Adrenal gland (tissue), 9 donors: ENCODE measurements at regions not wholly inside any gene's neighbourhood (a gene's known extent, or its start where the extent isn't known, plus 50 kb on each side); places are given as distances from the start of the nearest gene placed in this dataset.

Experiments
- DNase-seq, 7 donors: peaks; one replicate each; pipeline ENCODE4 v3.0.0-alpha.2; 2019 to 2020
- H3K27ac ChIP-seq, 5 donors: fragments of 200-600 bp; sonication (generic) in 4 of 5; 1 replicate in 3 of 5; 2 replicates in 2 of 5; pipeline versions ENCODE4 v1.5.1 to v1.8.0; 2016 to 2020; ENCODE audit warnings: mild to moderate bottlenecking in 1 of 5
- H3K27me3 ChIP-seq: fragments of 200-600 bp; 2 replicates; pipeline ENCODE4 v1.8.0; 2021
- H3K36me3 ChIP-seq, 2 donors: fragments of 200-600 bp; replicated peaks in 1 of 2; 1 replicate in 1 of 2; 2 replicates in 1 of 2; pipeline versions ENCODE4 v1.5.1 to v1.8.0; 2018 to 2022
- H3K4me1 ChIP-seq, 2 donors: fragments of 200-600 bp; replicated peaks in 1 of 2; 1 replicate in 1 of 2; 2 replicates in 1 of 2; pipeline versions ENCODE4 v1.5.1 to v1.8.0; 2018 to 2021
- H3K4me3 ChIP-seq, 4 donors: fragments of 200-600 bp; sonication (generic) in 3 of 4; one replicate each; pipeline ENCODE4 v1.5.1; 2016 to 2018
- H3K9me3 ChIP-seq, 3 donors: fragments of 200-600 bp; sonication (generic) in 1 of 3; replicated peaks in 1 of 3; 1 replicate in 2 of 3; 2 replicates in 1 of 3; pipeline versions ENCODE4 v1.5.1 to v1.8.0; 2016 to 2021
- CTCF ChIP-seq, 6 experiments: fragments of 450-650 bp in 4 of 6; fragments of 200-600 bp in 2 of 6; sonication (generic) in 1 of 6; IDR thresholded peaks; 1 replicate in 5 of 6; 2 replicates in 1 of 6; pipeline versions ENCODE4 v1.5.1 to v1.8.0; 2016 to 2021; ENCODE audit warnings: antibody characterized with exemption in 6 of 6, mild to moderate bottlenecking in 2 of 6, moderate library complexity in 1 of 6
- POLR2A ChIP-seq, 2 donors: fragments of 450-650 bp; IDR thresholded peaks; one replicate each; pipeline ENCODE4 v1.6.1; 2017; ENCODE audit warnings: antibody characterized with exemption in 2 of 2, mild to moderate bottlenecking in 2 of 2, moderate library complexity in 1 of 2
- WGBS, 4 donors: extraction: QIAGEN DNeasy Blood & Tissue Kit in 2 of 4; methylation state at CpG; one replicate each; pipeline versions ENCODE4 v1.1.5 to v1.1.7; 2013 to 2017; 5-methylcytosine and 5-hydroxymethylcytosine counted together
- intact Hi-C, 2 donors: fragments of 100-400 bp; cut with DNase I; formaldehyde crosslinking; loops; one replicate each; pipeline versions ENCODE4 v1.14.1 to v1.15.0; 2022 to 2023
- microRNA counts, 2 donors: library from miRNA; unstranded; fragments of <30 nt; microRNA quantifications; one replicate each; lab custom pipeline; 2016
- microRNA-seq, 3 donors: library from miRNA; unstranded; fragments of <30 nt; microRNA quantifications; one replicate each; pipeline ENCODE4, GENCODE V29; 2017 to 2020
- small RNA-seq, 2 donors: library from RNA; depleted of rRNA; stranded (forward); fragments of <200 nt; gene quantifications; one replicate each; pipeline ENCODE3, GENCODE V24; 2016
- donor health status: healthy with polysubstance abuse.
- donor health status: Bipolar disorder and iron deficiency.
- donor health status: DM: yes; HTN: yes; CAD: no.
- donor health status: DM: no; HTN: no; CAD: no.
- donor health status: DM: no; HTN: no; CAD: no.

GRCh38 chr2:33660416-33661123 is 61.5 kb upstream of the FAM98A start:
- intact Hi-C loops, result no loop called here

GRCh38 chr2:33655626-33656320 is 56.7 kb upstream of the FAM98A start:
- TF ChIP-seq CTCF (IDR thresholded peaks at IDR 0.05) (no peak), POLR2A (IDR thresholded peaks at IDR 0.05) (no peak)
- no peaks in the 10 kb centered on the region for H3K9me3 ChIP-seq
- no peaks in the 10 kb centered on the region for H3K27me3 ChIP-seq
- 59 to 70% (median 64%) methylated on average over 5 of the region's 5 CpGs for WGBS, 4 donors
- no peak for DNase-seq
- H3K4me3 ChIP-seq, result no peak overlapping the region
- H3K27ac ChIP-seq, result no peak overlapping the region
- H3K4me1 ChIP-seq, result no peaks in the 10 kb centered on the region
- intact Hi-C loops, result no loop called here
- no peaks in the 10 kb centered on the region for H3K36me3 ChIP-seq

More at GRCh38 chr2:33660416-33661123, 61.5 kb upstream of the FAM98A start:
- Histone ChIP-seq H3K36me3 (no peaks in the 10 kb centered on the region), H3K27ac (no peak overlapping the region), H3K4me1 (no peaks in the 10 kb centered on the region), H3K27me3 (no peaks in the 10 kb centered on the region), H3K4me3 (no peak overlapping the region), H3K9me3 (no peaks in the 10 kb centered on the region)
- no peak for DNase-seq
- 69 to 84% (median 81%) methylated on average over 4 to 10 of the region's 10 CpGs for WGBS, 4 donors
- TF ChIP-seq CTCF (IDR thresholded peaks at IDR 0.05) (no peak), POLR2A (IDR thresholded peaks at IDR 0.05) (no peak)

GRCh38 chr2:33652830-33653229 is 53.7 kb upstream of the FAM98A start:
- H3K9me3 ChIP-seq, result no peaks in the 10 kb centered on the region
- no peaks in the 10 kb centered on the region for H3K27me3 ChIP-seq
- intact Hi-C loops, result no loop called here
- no peak overlapping the region for H3K4me3 ChIP-seq
- no peak overlapping the region for H3K27ac ChIP-seq
- no peak for TF ChIP-seq CTCF (IDR thresholded peaks at IDR 0.05)
- no peak for TF ChIP-seq POLR2A (IDR thresholded peaks at IDR 0.05)
- H3K36me3 ChIP-seq, result no peaks in the 10 kb centered on the region
- no peaks in the 10 kb centered on the region for H3K4me1 ChIP-seq
- DNase-seq, result no peak
- WGBS, 4 donors, result 58 to 74% (median 68%) methylated on average over 1 of the region's 1 CpG

GRCh38 chr2:33650171-33650570 is 51.1 kb upstream of the FAM98A start:
- Histone ChIP-seq H3K9me3 (no peaks in the 10 kb centered on the region), H3K4me1 (no peaks in the 10 kb centered on the region), H3K27ac (no peak overlapping the region), H3K4me3 (no peak overlapping the region), H3K27me3 (no peaks in the 10 kb centered on the region), H3K36me3 (no peaks in the 10 kb centered on the region)
- intact Hi-C loops, result no loop called here
- no peak for TF ChIP-seq CTCF (IDR thresholded peaks at IDR 0.05)
- no peak for TF ChIP-seq POLR2A (IDR thresholded peaks at IDR 0.05)
- DNase-seq, result no peak
- WGBS, 4 donors, result 30 to 89% (median 72%) methylated on average over 1 of the region's 1 CpG

MicroRNAs encoded in the stretch of these regions (microRNA counts, 767-probe panel; counts per million panel counts)
- microRNA hsa-miR-548ad (lab: Ali Mortazavi, UCI), result 0 counts per million in 2 donors

Small RNAs in the stretch of these regions (microRNA-seq; reads per million reads assigned to microRNA genes)
- gene MIR548AD, result 0 reads per million in 3 donors

Small RNAs in the stretch of these regions (small RNA-seq; reads per million reads assigned to genes)
- 0 reads per million in 2 donors for gene AC013442.1
- 0 reads per million in 2 donors for gene AC083939.1
- gene MIR548AD, result 0 reads per million in 2 donors
- gene RNU6-1117P, result 0 reads per million in 2 donors
